Spleen (tissue), 7 donors: ENCODE measurements at regions not wholly inside any gene's neighbourhood (a gene's known extent, or its start where the extent isn't known, plus 50 kb on each side); places are given as distances from the start of the nearest gene placed in this dataset.
"Not testable (repeated sequence)": the region's sequence is repeated elsewhere in the genome, so short reads cannot be mapped to it uniquely, and the experiment has no call there.

ENCODE experiments used
- POLR2A ChIP-seq, 3 donors: fragments of 450-650 bp; IDR thresholded peaks; one replicate each; pipeline ENCODE4 v1.5.1; 2017; ENCODE audit warnings: antibody characterized with exemption in 3 of 3, mild to moderate bottlenecking in 1 of 3
- POLR2AphosphoS5 ChIP-seq, 3 donors: sonication (generic); formaldehyde crosslinking; IDR thresholded peaks; one replicate each; pipeline ENCODE4 v1.5.1; 2017; ENCODE audit warnings: antibody characterized with exemption in 3 of 3
- TF ChIP-seq, protein P1 (sequence below), 11 experiments: fragments of 200-600 bp in 7 of 11; fragments of 450-650 bp in 4 of 11; sonication (generic) in 4 of 11; IDR thresholded peaks in 8 of 11; conservative IDR thresholded peaks in 3 of 11; 1 replicate in 7 of 11; 2 replicates in 4 of 11; pipeline versions ENCODE4 v1.4.0 to v1.8.0; 2016 to 2021; ENCODE audit warnings: antibody characterized with exemption in 11 of 11, inconsistent platforms in 4 of 11, mild to moderate bottlenecking in 1 of 11
- donor health status: DM: no; HTN: no; CAD: no; lungs with moderate emphysema.
- donor health status: DM: no; HTN: no; CAD: no.
- donor health status: DM: no; HTN: no; CAD: no.

DNA sequence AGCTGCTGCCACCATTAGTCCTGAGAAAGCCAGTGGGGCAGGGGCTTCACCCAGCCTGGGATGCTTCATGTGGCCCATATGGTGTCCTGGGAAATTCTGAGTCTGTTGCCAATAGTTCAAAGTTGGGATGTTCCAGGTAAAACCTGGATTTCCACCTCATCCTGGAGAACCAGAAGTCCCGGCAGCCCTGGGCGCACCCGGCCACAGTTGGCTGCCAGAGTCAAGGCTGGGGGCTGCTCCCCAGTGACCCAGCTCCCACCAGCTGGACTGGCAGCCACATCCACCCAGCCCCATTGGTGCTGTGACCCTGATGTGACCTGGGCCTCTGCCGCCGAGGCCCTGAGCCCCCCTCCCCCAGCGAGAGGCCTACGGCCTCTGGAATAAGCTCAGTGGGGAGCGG lies 336.1 kb downstream of the ADGRD1 start:
- TF ChIP-seq, protein P1, sequence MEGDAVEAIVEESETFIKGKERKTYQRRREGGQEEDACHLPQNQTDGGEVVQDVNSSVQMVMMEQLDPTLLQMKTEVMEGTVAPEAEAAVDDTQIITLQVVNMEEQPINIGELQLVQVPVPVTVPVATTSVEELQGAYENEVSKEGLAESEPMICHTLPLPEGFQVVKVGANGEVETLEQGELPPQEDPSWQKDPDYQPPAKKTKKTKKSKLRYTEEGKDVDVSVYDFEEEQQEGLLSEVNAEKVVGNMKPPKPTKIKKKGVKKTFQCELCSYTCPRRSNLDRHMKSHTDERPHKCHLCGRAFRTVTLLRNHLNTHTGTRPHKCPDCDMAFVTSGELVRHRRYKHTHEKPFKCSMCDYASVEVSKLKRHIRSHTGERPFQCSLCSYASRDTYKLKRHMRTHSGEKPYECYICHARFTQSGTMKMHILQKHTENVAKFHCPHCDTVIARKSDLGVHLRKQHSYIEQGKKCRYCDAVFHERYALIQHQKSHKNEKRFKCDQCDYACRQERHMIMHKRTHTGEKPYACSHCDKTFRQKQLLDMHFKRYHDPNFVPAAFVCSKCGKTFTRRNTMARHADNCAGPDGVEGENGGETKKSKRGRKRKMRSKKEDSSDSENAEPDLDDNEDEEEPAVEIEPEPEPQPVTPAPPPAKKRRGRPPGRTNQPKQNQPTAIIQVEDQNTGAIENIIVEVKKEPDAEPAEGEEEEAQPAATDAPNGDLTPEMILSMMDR (IDR thresholded peaks at IDR 0.05 in 8 of 11, conservative IDR thresholded peaks at IDR 0.05 in 3 of 11), result not testable (repeated sequence)
- not testable (repeated sequence) for TF ChIP-seq POLR2AphosphoS5, POLR2A (IDR thresholded peaks at IDR 0.05)
